ENCODE measurements at regions not wholly inside any gene's neighbourhood (a gene's known extent, or its start where the extent isn't known, plus 50 kb on each side); places are given as distances from the start of the nearest gene placed in this dataset.

GRCh38 chr13:88592105-88592504, 920.9 kb downstream of the SLITRK5 start:
- TF ChIP-seq EZH2 (IDR thresholded peaks at IDR 0.05; ENCODE audit: low read depth, unreplicated experiment) = no peak
- no peak for TF ChIP-seq CREB1 (CRISPR knock-in tag; IDR thresholded peaks at IDR 0.05; ENCODE audit: low read depth)
- no peak for TF ChIP-seq JUNB (IDR thresholded peaks at IDR 0.05; ENCODE audit: unreplicated experiment)
- TF ChIP-seq ETS1 (IDR thresholded peaks at IDR 0.05) = no peak
- no peak for TF ChIP-seq ZNF331 (CRISPR knock-in tag; IDR thresholded peaks at IDR 0.05; ENCODE audit: low read depth)
- no peak for TF ChIP-seq EZH2phosphoT487 (IDR thresholded peaks at IDR 0.05; ENCODE audit: unreplicated experiment)
- no peak for TF ChIP-seq REST (IDR thresholded peaks at IDR 0.05; ENCODE audit: unreplicated experiment)
- TF ChIP-seq NANOG (IDR thresholded peaks at IDR 0.05; ENCODE audit: borderline replicate concordance) = no peak
- TF ChIP-seq STAT1 (IDR thresholded peaks at IDR 0.05; ENCODE audit: unreplicated experiment) = no peak
- H3K27ac Mint-ChIP-seq = no peak overlapping the region
- no peak overlapping the region for H3K4me3 ChIP-seq
- H3K4me1 ChIP-seq (ENCODE audit: insufficient read depth) = no peaks in the 10 kb centered on the region
- H3K4me1 Mint-ChIP-seq = no peaks in the 10 kb centered on the region
- no peak overlapping the region for H3K27ac ChIP-seq (ENCODE audit: low read depth)
- no peaks in the 10 kb centered on the region for H3K27me3 Mint-ChIP-seq (ENCODE audit: insufficient read depth, low read depth, poor library complexity)
- no peak for ATAC-seq
- H3K4me3 Mint-ChIP-seq = no peak overlapping the region
- H2AFZ ChIP-seq = no peak overlapping the region
- no peaks in the 10 kb centered on the region for H3K79me2 ChIP-seq (replicated peaks; ENCODE audit: insufficient read depth)
- H3K9me3 Mint-ChIP-seq = peaks cover 23% of the 10 kb centered on the region
- H4K20me1 ChIP-seq (replicated peaks; ENCODE audit: insufficient read depth) = no peaks in the 10 kb centered on the region
- DNase-seq (ENCODE audit: low spot score) = no peak
- peaks cover 10% of the 10 kb centered on the region; the same call in 1 of the 3 replicates for H3K36me3 Mint-ChIP-seq (ENCODE audit: low read depth)
- H3K4me2 ChIP-seq = no peak overlapping the region
- H3F3A ChIP-seq (replicated peaks; ENCODE audit: low read depth) = no peaks in the 10 kb centered on the region
- peaks cover 4% of the 10 kb centered on the region; the same call in 1 of the 2 replicates for H3K36me3 ChIP-seq (ENCODE audit: insufficient read depth)
- no peaks in the 10 kb centered on the region for H3K27me3 ChIP-seq (ENCODE audit: insufficient read depth)
- no peaks in the 10 kb centered on the region for H3K9me2 ChIP-seq (ENCODE audit: insufficient read depth)

- no peaks in the 10 kb centered on the region for H3K36me3 ChIP-seq (ENCODE audit: insufficient read depth)
- no peak for DNase-seq (ENCODE audit: low spot score)
- H4K20me1 ChIP-seq (replicated peaks; ENCODE audit: insufficient read depth) = no peaks in the 10 kb centered on the region
- Mint-ChIP-seq H3K4me3 (no peak overlapping the region), H3K36me3 (ENCODE audit: low read depth) (no peaks in the 10 kb centered on the region), H3K27ac (peak overlapping the region; percentile 50; the same call in 1 of the 2 replicates), H3K4me1 (no peaks in the 10 kb centered on the region), H3K27me3 (ENCODE audit: insufficient read depth, low read depth, poor library complexity) (no peaks in the 10 kb centered on the region), H3K9me3 (peaks cover 2% of the 10 kb centered on the region; the same call in 2 of the 3 replicates)
- H3K4me2 ChIP-seq = no peak overlapping the region
- ATAC-seq = no peak
- H3K79me2 ChIP-seq (replicated peaks; ENCODE audit: insufficient read depth) = no peaks in the 10 kb centered on the region
- H3K4me1 ChIP-seq (ENCODE audit: insufficient read depth) = no peaks in the 10 kb centered on the region
- no peaks in the 10 kb centered on the region for H3F3A ChIP-seq (replicated peaks; ENCODE audit: low read depth)
- peak overlapping the region; percentile 20 for H2AFZ ChIP-seq
- H3K27ac ChIP-seq (ENCODE audit: low read depth) = no peak overlapping the region
- no peak overlapping the region for H3K4me3 ChIP-seq
- H3K27me3 ChIP-seq (ENCODE audit: insufficient read depth) = no peaks in the 10 kb centered on the region
- no peaks in the 10 kb centered on the region for H3K9me2 ChIP-seq (ENCODE audit: insufficient read depth)
- TF ChIP-seq ZNF114 (CRISPR knock-in tag; IDR thresholded peaks at IDR 0.05) = no peak
- TF ChIP-seq NANOG (IDR thresholded peaks at IDR 0.05; ENCODE audit: borderline replicate concordance) = no peak
- no peak for TF ChIP-seq POLR2AphosphoS5 (IDR thresholded peaks at IDR 0.05; ENCODE audit: low read depth)
- TF ChIP-seq STAT1 (IDR thresholded peaks at IDR 0.05; ENCODE audit: unreplicated experiment) = no peak
- no peak for TF ChIP-seq CTCF (conservative IDR thresholded peaks at IDR 0.05; ENCODE audit: low read depth in 2 of 2)
- no peak for TF ChIP-seq ZNF331 (CRISPR knock-in tag; IDR thresholded peaks at IDR 0.05; ENCODE audit: low read depth)
- TF ChIP-seq JUNB (IDR thresholded peaks at IDR 0.05; ENCODE audit: unreplicated experiment) = no peak
- TF ChIP-seq EZH2phosphoT487 (IDR thresholded peaks at IDR 0.05; ENCODE audit: unreplicated experiment) = no peak
- TF ChIP-seq ETS1 (IDR thresholded peaks at IDR 0.05) = no peak
- TF ChIP-seq REST (IDR thresholded peaks at IDR 0.05; ENCODE audit: unreplicated experiment) = no peak
Observed at GRCh38 chr13:88601949-88602348, 930.8 kb downstream of the SLITRK5 start.

Measured in GM23338 (cell line).